Tibial nerve (tissue), 4 donors: ENCODE measurements at regions not wholly inside any gene's neighbourhood (a gene's known extent, or its start where the extent isn't known, plus 50 kb on each side); places are given as distances from the start of the nearest gene placed in this dataset.

ENCODE experiments used
- CTCF ChIP-seq, 5 experiments: fragments of 200-600 bp in 3 of 5; fragments of 450-650 bp in 2 of 5; sonication (generic) in 3 of 5; IDR thresholded peaks; one replicate each; pipeline ENCODE4 v1.5.1; 2016 to 2019; ENCODE audit warnings: antibody characterized with exemption in 5 of 5, mild to moderate bottlenecking in 3 of 5, moderate library complexity in 2 of 5
- EP300 ChIP-seq, 2 donors: sonication (generic); formaldehyde crosslinking; IDR thresholded peaks; one replicate each; pipeline ENCODE4 v1.6.1; 2017; ENCODE audit warnings: antibody characterized with exemption in 2 of 2, mild to moderate bottlenecking in 1 of 2
- POLR2A ChIP-seq, 2 donors: fragments of 450-650 bp; IDR thresholded peaks; one replicate each; pipeline ENCODE4 v1.6.1; 2017; ENCODE audit warnings: antibody characterized with exemption in 2 of 2, mild to moderate bottlenecking in 2 of 2, moderate library complexity in 2 of 2

GRCh38 chr5:159632866-159633265 lies 283.4 kb upstream of the ADRA1B start:
- TF ChIP-seq CTCF (IDR thresholded peaks at IDR 0.05), result no peak
- TF ChIP-seq POLR2A (IDR thresholded peaks at IDR 0.05), result no peak
- TF ChIP-seq EP300 (IDR thresholded peaks at IDR 0.05), result no peak
